ENCODE measurements at regions not wholly inside any gene's neighbourhood (a gene's known extent, or its start where the extent isn't known, plus 50 kb on each side); places are given as distances from the start of the nearest gene placed in this dataset.

- TF ChIP-seq POLR2A (IDR thresholded peaks at IDR 0.05) = no peak
- no peak for TF ChIP-seq CTCF (IDR thresholded peaks at IDR 0.05)
Observed at GRCh38 chr15:70450142-70450443, 313.3 kb downstream of the UACA start.
